Islet precursor cell (in vitro differentiated cells): ENCODE measurements at regions not wholly inside any gene's neighbourhood (a gene's known extent, or its start where the extent isn't known, plus 50 kb on each side); places are given as distances from the start of the nearest gene placed in this dataset.
"Not testable (repeated sequence)": the region's sequence is repeated elsewhere in the genome, so short reads cannot be mapped to it uniquely, and the experiment has no call there.

Experiments used
- DNase-seq: peaks from one replicate; pipeline ENCODE4 v3.0.0-alpha.2; 2018

- DNase-seq, result no peak
Observed at GRCh38 chr7:13742811-13743210, 246.7 kb downstream of the ETV1 start.

GRCh38 chr7:13743226-13743625 lies 246.2 kb downstream of the ETV1 start:
- DNase-seq, result no peak

GRCh38 chr7:13745530-13745929 lies 243.9 kb downstream of the ETV1 start:
- no peak for DNase-seq

GRCh38 chr7:13748998-13749397 lies 240.5 kb downstream of the ETV1 start:
- no peak for DNase-seq

- no peak for DNase-seq
Observed at GRCh38 chr7:13749636-13750035, 239.8 kb downstream of the ETV1 start.

GRCh38 chr7:13751766-13752165 lies 237.7 kb downstream of the ETV1 start:
- no peak for DNase-seq

GRCh38 chr7:13757841-13758240 lies 231.6 kb downstream of the ETV1 start:
- no peak for DNase-seq

GRCh38 chr7:13765853-13766252 lies 223.6 kb downstream of the ETV1 start:
- not testable (repeated sequence) for DNase-seq

- DNase-seq, result no peak
Observed at GRCh38 chr7:13770305-13770704, 219.2 kb downstream of the ETV1 start.

GRCh38 chr7:13774976-13775375 lies 214.5 kb downstream of the ETV1 start:
- DNase-seq, result no peak

GRCh38 chr7:13777242-13777641 lies 212.2 kb downstream of the ETV1 start:
- DNase-seq, result no peak

GRCh38 chr7:13778967-13779366 lies 210.5 kb downstream of the ETV1 start:
- no peak for DNase-seq

- DNase-seq, result no peak
Observed at GRCh38 chr7:13790611-13791010, 198.9 kb downstream of the ETV1 start.

- no peak for DNase-seq
Observed at GRCh38 chr7:13792208-13792607, 197.3 kb downstream of the ETV1 start.

GRCh38 chr7:13793926-13794325 lies 195.5 kb downstream of the ETV1 start:
- no peak for DNase-seq

- DNase-seq, result no peak
Observed at GRCh38 chr7:13794581-13794980, 194.9 kb downstream of the ETV1 start.

GRCh38 chr7:13797545-13797944 lies 191.9 kb downstream of the ETV1 start:
- no peak for DNase-seq

- DNase-seq, result no peak
Observed at GRCh38 chr7:13800694-13801448, 188.6 kb downstream of the ETV1 start.

GRCh38 chr7:13801669-13802068 lies 187.8 kb downstream of the ETV1 start:
- no peak for DNase-seq

GRCh38 chr7:13802651-13803050 lies 186.8 kb downstream of the ETV1 start:
- DNase-seq, result no peak

GRCh38 chr7:13803134-13803533 lies 186.3 kb downstream of the ETV1 start:
- no peak for DNase-seq

- not testable (repeated sequence) for DNase-seq
Observed at GRCh38 chr7:13806089-13806867, 183.2 kb downstream of the ETV1 start.

- not testable (repeated sequence) for DNase-seq
Observed at GRCh38 chr7:13817230-13817629, 172.2 kb downstream of the ETV1 start.

- DNase-seq, result no peak
Observed at GRCh38 chr7:13821152-13821787, 168.2 kb downstream of the ETV1 start.
